A549 (cell line): ENCODE measurements at regions not wholly inside any gene's neighbourhood (a gene's known extent, or its start where the extent isn't known, plus 50 kb on each side); places are given as distances from the start of the nearest gene placed in this dataset.
A peak's percentile ranks its signal among the peaks of the same experiment; 100 is the strongest.

Experiments
- ATAC-seq, 2 experiments: fragments of 200-7000 bp in 1 of 2; fragments of >200 bp in 1 of 2; cut with Nextera tagmentation in 1 of 2; cut with Tn5 transposase in 1 of 2; 3 replicates each; pipeline versions ENCODE4 v1.8.0 to v1.9.1; 2018 to 2020; ENCODE audit warnings: mild to moderate bottlenecking in 1 of 2, moderate library complexity in 1 of 2
- CTCF ChIA-PET: fragments of 300-600 bp; sonication (Branson Sonifier 250); formaldehyde crosslinking; extraction: SDS; loops from one replicate; lab custom pipeline; 2021; ENCODE audit warnings: antibody characterized with exemption, inconsistent platforms; lab: Yijun Ruan, JAX
- POLR2A ChIA-PET: fragments of 350-600 bp; formaldehyde crosslinking; extraction: SDS; loops from one replicate; lab custom pipeline; 2021; ENCODE audit warnings: antibody characterized with exemption, inconsistent platforms; lab: Yijun Ruan, JAX
- DNase-seq, 2 experiments: peaks; one replicate each; pipeline versions ENCODE4 v3.0.0 to v3.0.0-alpha.2; 2011 to 2016; ENCODE audit warnings: low read depth in 1 of 2, low spot score in 1 of 2
- FAIRE-seq: peaks from 2 replicates; lab custom pipeline; 2011; peaks lifted over from hg19 to GRCh38; lab: Jason Lieb, UNC
- H3K27ac ChIP-seq, 2 experiments: fragments of >200 bp; sonication (Bioruptor Twin); formaldehyde crosslinking; 3 replicates each; pipeline ENCODE4 v1.5.1; 2016 to 2017
- H3K4me1 ChIP-seq: fragments of >200 bp; sonication (Bioruptor Twin); formaldehyde crosslinking; 3 replicates; pipeline ENCODE4 v1.6.1; 2016
- H3K4me2 ChIP-seq: fragments of >200 bp; sonication (Bioruptor Twin); formaldehyde crosslinking; 3 replicates; pipeline ENCODE4 v1.6.1; 2016
- H3K4me3 ChIP-seq: fragments of >200 bp; sonication (Bioruptor Twin); formaldehyde crosslinking; 3 replicates; pipeline ENCODE4 v1.5.1; 2016
- H3K9me3 ChIP-seq: fragments of >200 bp; sonication (Bioruptor Twin); formaldehyde crosslinking; 3 replicates; pipeline ENCODE4 v1.6.1; 2016
- CBX8 ChIP-seq: fragments of 200-600 bp; sonication (generic); IDR thresholded peaks from 2 replicates; pipeline ENCODE4 v1.6.1; 2016
- CEBPB ChIP-seq, 2 experiments: fragments of >200 bp in 1 of 2; sonication (Bioruptor Twin) in 1 of 2; formaldehyde crosslinking in 1 of 2; IDR thresholded peaks; 2 replicates each; pipeline ENCODE4 v1.6.1; 2012 to 2016
- EHMT2 ChIP-seq: fragments of 200-600 bp; sonication (generic); IDR thresholded peaks from 2 replicates; pipeline ENCODE4 v1.6.1; 2016; ENCODE audit warnings: antibody characterized with exemption, low read depth, mild to moderate bottlenecking, moderate library complexity
- FOSB ChIP-seq: fragments of 250-450 bp; sonication (Bioruptor Pico); IDR thresholded peaks from 2 replicates; pipeline ENCODE4 v1.5.0; 2020; ENCODE audit warnings: mild to moderate bottlenecking, moderate library complexity
- HDAC2 ChIP-seq: fragments of 200-600 bp; sonication (generic); IDR thresholded peaks from 2 replicates; pipeline ENCODE4 v1.6.1; 2016
- HMGXB4 ChIP-seq: fragments of 250-450 bp; sonication (Bioruptor Pico); IDR thresholded peaks from 2 replicates; pipeline ENCODE4 v1.5.0; 2021; ENCODE audit warnings: mild to moderate bottlenecking, moderate library complexity, borderline replicate concordance
- HOXA7 ChIP-seq: fragments of 250-450 bp; sonication (Bioruptor Pico); IDR thresholded peaks from 2 replicates; pipeline ENCODE4 v1.5.0; 2020; ENCODE audit warnings: mild to moderate bottlenecking, moderate library complexity
- HOXB13 ChIP-seq: fragments of 250-450 bp; sonication (Bioruptor Pico); IDR thresholded peaks from 2 replicates; pipeline ENCODE4 v1.5.0; 2020; ENCODE audit warnings: low read depth, mild to moderate bottlenecking, moderate library complexity
- HOXB5 ChIP-seq: fragments of 250-450 bp; sonication (Bioruptor Pico); IDR thresholded peaks from 2 replicates; pipeline ENCODE4 v1.5.0; 2020; ENCODE audit warnings: mild to moderate bottlenecking, moderate library complexity
- KDM1A ChIP-seq: fragments of 200-600 bp; sonication (generic); IDR thresholded peaks from 2 replicates; pipeline ENCODE4 v1.6.1; 2016; ENCODE audit warnings: low read depth, mild to moderate bottlenecking
- MAFK ChIP-seq: fragments of 450-650 bp; IDR thresholded peaks from 2 replicates; pipeline ENCODE4 v1.6.1; 2014; ENCODE audit not compliant: partially characterized antibody
- MYC ChIP-seq: IDR thresholded peaks from 2 replicates; pipeline ENCODE4 v1.6.1; 2012; ENCODE audit warnings: mild to moderate bottlenecking, inconsistent platforms, low read length, improper control_type of control experiment, borderline replicate concordance
- NR3C1 ChIP-seq: fragments of >200 bp; sonication (Bioruptor Twin); formaldehyde crosslinking; IDR thresholded peaks from 3 replicates; pipeline ENCODE4 v1.6.1; 2017
- PBX3 ChIP-seq: IDR thresholded peaks from 2 replicates; pipeline ENCODE4 v1.6.1; 2012
- RCOR1 ChIP-seq: fragments of 150-350 bp; IDR thresholded peaks from 2 replicates; pipeline ENCODE4 v1.6.1; 2014; ENCODE audit warnings: antibody characterized with exemption, low read length, low read depth
- REST ChIP-seq: fragments of 200-600 bp; sonication (generic); IDR thresholded peaks from 2 replicates; pipeline ENCODE4 v1.6.1; 2016; ENCODE audit warnings: antibody characterized with exemption, mild to moderate bottlenecking, moderate library complexity
- SMC3 ChIP-seq: fragments of >200 bp; sonication (Bioruptor Twin); formaldehyde crosslinking; IDR thresholded peaks from 3 replicates; pipeline ENCODE4 v1.6.1; 2018; ENCODE audit warnings: inconsistent platforms
- ZFP36 ChIP-seq: fragments of 450-650 bp; IDR thresholded peaks from 2 replicates; pipeline ENCODE4 v1.6.1; 2014; ENCODE audit warnings: borderline replicate concordance; ENCODE audit not compliant: partially characterized antibody
- ZSCAN20 ChIP-seq: fragments of 250-450 bp; sonication (Bioruptor Pico); IDR thresholded peaks from 2 replicates; pipeline ENCODE4 v1.8.0; 2022; ENCODE audit warnings: mild to moderate bottlenecking, moderate library complexity
- WGBS: methylation state at CpG from one replicate; pipeline ENCODE4 v1.1.6; 2017; ENCODE audit errors: missing lambda C conversion rate; 5-methylcytosine and 5-hydroxymethylcytosine counted together

GRCh38 chr7:152492952-152493351 lies 57.1 kb upstream of the KMT2C start:
- CTCF ChIA-PET, result no interaction called here
- 71% methylated on average over 3 of the region's 3 CpGs for WGBS
- no peak for FAIRE-seq

GRCh38 chr7:152489044-152489443 lies 53.2 kb upstream of the KMT2C start:
- CTCF ChIA-PET, result no interaction called here
- POLR2A ChIA-PET, result no interaction called here

More at GRCh38 chr7:152492952-152493351, 57.1 kb upstream of the KMT2C start:
- no peak overlapping the region for H3K27ac ChIP-seq
- TF ChIP-seq MAFK (peak; percentile 85), SMC3 (no peak)
- no peak overlapping the region for H3K4me2 ChIP-seq
- ATAC-seq, result no peak
- DNase-seq, result no peak
- POLR2A ChIA-PET, result interaction anchor here (0.6 kb wide), 1 partner anchor 52 kb away, joined by 5 read pairs; no protein-coding TSS in a partner anchor
- H3K4me1 ChIP-seq, result no peaks in the 10 kb centered on the region
- no peaks in the 10 kb centered on the region for H3K9me3 ChIP-seq
- H3K4me3 ChIP-seq, result no peak overlapping the region

GRCh38 chr7:152486968-152487367 lies 51.2 kb upstream of the KMT2C start:
- TF ChIP-seq NR3C1, result no peak
- TF ChIP-seq HOXA7, result no peak
- TF ChIP-seq ZFP36, result no peak
- no peak for TF ChIP-seq HOXB5
- TF ChIP-seq PBX3, result no peak
- TF ChIP-seq HDAC2, result no peak
- no peak for TF ChIP-seq HOXB13 (CRISPR knock-in tag)
- TF ChIP-seq HMGXB4 (CRISPR knock-in tag), result no peak
- no peak for TF ChIP-seq ZSCAN20 (CRISPR knock-in tag)
- no peak for TF ChIP-seq CBX8
- TF ChIP-seq KDM1A, result no peak
- TF ChIP-seq CEBPB (IDR thresholded peaks at IDR 0.05), result no peak
- FAIRE-seq (no peak), DNase-seq (no peak), ATAC-seq (no peak)
- CTCF ChIA-PET, result interaction anchor here (1.2 kb wide), 1 partner anchor 30 kb away, joined by 3 read pairs; no protein-coding TSS in a partner anchor
- no peak overlapping the region for H3K27ac ChIP-seq
- POLR2A ChIA-PET, result no interaction called here
- H3K4me2 ChIP-seq, result no peak overlapping the region
- H3K9me3 ChIP-seq, result no peaks in the 10 kb centered on the region
- H3K4me1 ChIP-seq, result no peaks in the 10 kb centered on the region
- no peak overlapping the region for H3K4me3 ChIP-seq

More at GRCh38 chr7:152489044-152489443, 53.2 kb upstream of the KMT2C start:
- no peak overlapping the region for H3K27ac ChIP-seq
- no peak overlapping the region for H3K4me3 ChIP-seq
- no peak for FAIRE-seq
- WGBS, result 86% methylated on average over 7 of the region's 7 CpGs
- H3K4me1 ChIP-seq, result no peaks in the 10 kb centered on the region
- no peak for ATAC-seq
- no peak for DNase-seq
- H3K9me3 ChIP-seq, result no peaks in the 10 kb centered on the region
- no peak overlapping the region for H3K4me2 ChIP-seq
- TF ChIP-seq MAFK (no peak), CBX8 (no peak), FOSB (no peak), MYC (no peak), RCOR1 (no peak), EHMT2 (no peak), REST (no peak), ZSCAN20 (CRISPR knock-in tag) (no peak)
